DND-41 (cell line): ENCODE measurements at regions not wholly inside any gene's neighbourhood (a gene's known extent, or its start where the extent isn't known, plus 50 kb on each side); places are given as distances from the start of the nearest gene placed in this dataset.

Experiments
- CTCF ChIP-seq: IDR thresholded peaks from 2 replicates; pipeline ENCODE4 v1.5.1; 2012; ENCODE audit warnings: borderline replicate concordance, low read length, moderate library complexity, mild to moderate bottlenecking; ENCODE audit not compliant: poor library complexity, severe bottlenecking; ENCODE audit errors: extremely low read depth
- EZH2 ChIP-seq: IDR thresholded peaks from 3 replicates; pipeline ENCODE4 v1.6.1; 2012; ENCODE audit warnings: borderline replicate concordance, low read depth, mild to moderate bottlenecking, moderate library complexity, low read length, inconsistent platforms; ENCODE audit not compliant: severe bottlenecking

DNA sequence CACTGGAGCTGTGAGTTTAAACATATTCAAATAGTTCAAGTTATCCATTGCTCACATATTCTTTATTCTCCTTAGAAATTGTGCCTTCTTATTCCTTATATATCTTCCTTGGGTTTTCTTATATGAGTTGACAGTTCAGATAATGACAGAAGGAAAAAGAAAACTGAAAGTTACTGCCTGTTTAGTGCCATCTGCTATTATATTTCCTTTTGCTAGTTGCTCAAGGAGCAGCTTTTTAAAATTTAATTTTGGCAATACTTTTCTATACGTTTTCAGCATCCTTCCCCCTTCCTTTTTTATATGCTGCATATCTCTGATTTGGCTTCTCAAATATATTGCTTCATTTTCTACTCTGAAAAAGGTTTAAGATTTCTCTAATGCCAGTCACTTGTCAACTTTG, 903.1 kb upstream of the SPRY2 start:
- TF ChIP-seq CTCF (no peak), EZH2 (no peak)
